GM04504 (cell line): ENCODE measurements at regions not wholly inside any gene's neighbourhood (a gene's known extent, or its start where the extent isn't known, plus 50 kb on each side); places are given as distances from the start of the nearest gene placed in this dataset.
"Not testable (repeated sequence)": the region's sequence is repeated elsewhere in the genome, so short reads cannot be mapped to it uniquely, and the experiment has no call there.

Source experiments
- DNase-seq: peaks from one replicate; pipeline ENCODE4 v3.0.0-alpha.2; 2012; ENCODE audit warnings: low read depth

DNA sequence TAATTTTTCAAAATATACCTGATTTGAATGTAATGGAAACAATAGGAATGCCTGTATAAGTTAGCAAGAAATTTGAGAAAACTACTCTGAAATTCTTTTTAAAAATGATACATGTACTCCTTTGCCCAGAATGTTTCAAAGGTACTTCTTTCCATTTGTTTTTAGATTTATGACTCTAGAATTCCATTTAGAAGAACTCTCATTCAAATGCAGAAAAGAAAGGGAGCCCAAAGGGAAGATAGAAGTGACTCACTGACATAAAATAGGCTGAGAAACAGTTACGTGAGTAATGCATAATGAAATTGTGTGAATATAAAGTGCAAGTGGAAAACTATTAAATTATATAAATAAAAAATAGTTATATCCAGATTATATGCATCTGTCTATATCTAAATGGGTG is 926.3 kb downstream of the TAF11L14 start:
- no peak for DNase-seq

DNA sequence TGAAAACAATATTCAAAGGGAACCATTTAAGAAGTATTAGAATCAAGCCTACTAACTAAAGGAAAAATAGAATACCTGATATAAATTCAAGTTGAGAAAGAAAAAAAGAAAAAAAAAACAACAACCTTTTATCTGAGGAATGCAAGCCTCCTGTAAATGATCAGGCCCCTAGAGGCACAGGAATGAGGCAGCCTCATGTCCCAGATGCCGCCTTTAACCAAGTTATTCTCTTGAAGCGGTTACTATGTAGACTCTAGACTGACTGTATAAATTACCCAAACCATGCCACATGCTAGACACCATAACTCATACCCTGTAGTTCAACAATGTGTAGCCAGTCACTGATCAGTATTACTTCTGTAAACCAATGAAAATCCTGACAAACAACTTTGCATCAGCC is 929.6 kb downstream of the TAF11L14 start:
- DNase-seq = no peak

DNA sequence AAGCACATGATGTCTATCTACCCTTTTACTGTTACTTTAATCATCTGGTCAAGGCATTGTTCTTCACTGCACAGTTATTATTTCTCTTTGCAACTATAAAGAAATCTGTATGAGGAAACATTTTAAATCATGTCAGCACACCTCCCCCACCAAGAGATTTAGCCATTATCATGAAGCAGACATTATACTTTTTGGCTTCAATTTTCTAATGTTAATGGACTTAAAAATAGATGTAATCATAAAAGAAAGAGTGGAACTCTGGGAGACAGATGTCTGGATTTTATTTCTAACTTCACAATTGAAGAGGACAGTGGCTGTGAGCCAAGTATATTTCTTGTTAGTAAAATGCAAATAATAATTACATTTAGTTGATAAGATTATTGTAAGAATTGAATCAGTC is 932.4 kb downstream of the TAF11L14 start:
- no peak for DNase-seq

DNA sequence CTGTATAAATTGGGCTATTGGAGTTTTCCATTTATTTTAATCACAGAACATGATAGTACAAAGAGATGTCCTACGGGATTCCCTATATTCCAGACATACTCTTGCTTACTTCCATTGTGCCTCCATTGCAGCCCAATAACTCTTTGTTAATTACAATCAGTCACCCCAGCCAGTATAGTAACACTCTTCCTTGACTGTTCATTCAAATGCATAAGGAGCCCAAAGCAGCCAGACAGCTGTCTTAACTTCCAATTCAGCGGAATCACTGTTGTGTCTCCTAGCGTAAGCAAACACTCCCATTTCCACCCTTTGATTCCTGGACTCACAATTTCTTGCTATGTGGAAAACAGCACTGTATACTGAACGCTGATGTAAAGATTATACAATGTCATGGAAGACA is 942.3 kb downstream of the TAF11L14 start:
- no peak for DNase-seq

DNA sequence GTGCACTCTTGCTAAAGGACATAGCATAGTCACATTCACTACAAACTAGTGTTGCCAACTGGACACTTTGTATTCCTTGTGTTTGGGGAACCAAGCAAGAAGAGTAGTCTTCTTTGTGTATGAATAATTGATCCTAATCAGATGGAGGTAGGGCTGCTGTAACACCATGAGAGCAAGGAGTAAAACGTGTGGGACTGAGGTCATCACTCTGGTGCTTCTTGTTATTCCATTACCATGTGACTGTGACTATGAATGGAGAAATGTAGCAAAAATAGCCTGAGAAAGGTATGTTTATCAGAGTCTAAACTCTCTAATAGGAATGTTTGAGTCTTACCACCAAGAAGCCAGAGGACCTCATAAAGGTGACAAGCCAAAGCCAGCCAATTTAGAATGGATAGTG is 966.9 kb downstream of the TAF11L14 start:
- no peak for DNase-seq

DNA sequence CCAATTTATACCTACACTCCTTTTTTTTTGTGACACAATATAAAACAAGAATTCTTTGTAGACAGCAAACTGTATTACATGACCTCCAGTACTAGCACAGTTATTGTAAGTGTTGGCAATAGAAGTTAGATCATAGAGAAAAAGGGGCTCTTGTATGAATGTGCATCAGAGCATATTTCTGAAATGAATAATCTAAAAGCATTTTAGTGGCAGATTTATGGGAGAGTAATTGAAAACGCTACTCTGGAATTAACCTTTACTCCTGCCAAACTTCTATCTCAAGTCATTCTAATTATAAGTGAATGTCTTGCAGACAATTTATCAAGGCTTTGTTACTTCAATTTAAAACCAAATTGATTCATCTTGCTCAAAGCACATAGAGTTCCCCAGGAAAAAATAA is 968.1 kb downstream of the TAF11L14 start:
- DNase-seq = no peak

DNA sequence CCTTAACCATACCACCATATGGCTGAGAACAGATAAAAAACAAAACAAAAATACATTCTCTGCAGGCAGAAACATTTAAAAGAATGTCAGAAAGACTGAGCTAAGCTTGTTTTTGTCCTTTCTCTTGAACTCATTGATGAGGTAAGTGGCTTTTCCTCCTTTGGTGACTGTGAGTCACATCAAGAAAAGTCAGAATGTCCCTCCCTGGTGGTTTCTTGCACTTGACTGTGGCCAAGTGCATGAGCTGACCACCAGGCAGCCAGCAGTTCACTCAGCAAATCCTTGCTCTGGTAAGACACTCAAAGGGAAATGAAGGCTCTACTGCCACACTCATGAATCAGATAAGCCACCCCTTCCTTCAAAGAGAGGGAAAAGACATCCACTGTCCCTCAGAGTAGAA is 970.9 kb downstream of the TAF11L14 start:
- no peak for DNase-seq

DNA sequence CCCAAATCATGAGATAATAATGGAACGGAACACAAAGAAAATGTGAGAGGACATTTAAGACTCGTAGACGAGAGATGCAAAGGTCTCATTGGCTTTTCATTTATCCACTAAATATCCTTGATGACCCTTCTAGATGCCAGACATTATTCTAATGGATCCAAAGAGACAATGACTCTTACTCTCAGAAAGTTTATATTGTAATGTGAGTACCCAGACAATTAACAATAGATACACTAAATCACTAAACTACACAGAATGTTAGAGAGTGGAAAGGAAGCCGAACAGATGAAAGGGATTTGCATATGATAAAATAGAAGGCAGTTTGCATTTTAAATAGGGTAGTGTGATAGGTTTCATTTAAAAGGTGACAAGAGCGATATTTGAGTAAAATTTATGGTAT is 973.3 kb downstream of the TAF11L14 start:
- no peak for DNase-seq

DNA sequence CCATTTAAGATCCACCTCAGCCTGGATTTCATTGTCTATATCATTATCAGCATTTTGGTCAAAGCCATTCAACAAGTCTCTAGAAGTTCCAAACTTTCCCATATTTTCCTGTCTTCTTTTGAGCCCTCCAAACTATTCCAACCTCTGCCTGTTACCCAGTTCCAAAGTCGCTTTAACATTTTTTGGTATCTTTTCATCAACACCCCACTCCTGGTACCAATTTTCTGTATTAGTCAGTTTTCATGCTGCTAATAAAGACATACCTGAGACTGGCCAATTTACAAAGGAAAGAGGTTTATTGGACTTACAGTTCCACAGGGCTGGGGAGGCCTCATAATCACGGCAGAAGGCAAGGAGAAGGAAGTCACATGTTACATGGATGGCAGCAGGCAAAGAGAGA is 982.9 kb downstream of the TAF11L14 start:
- DNase-seq = not testable (repeated sequence)

DNA sequence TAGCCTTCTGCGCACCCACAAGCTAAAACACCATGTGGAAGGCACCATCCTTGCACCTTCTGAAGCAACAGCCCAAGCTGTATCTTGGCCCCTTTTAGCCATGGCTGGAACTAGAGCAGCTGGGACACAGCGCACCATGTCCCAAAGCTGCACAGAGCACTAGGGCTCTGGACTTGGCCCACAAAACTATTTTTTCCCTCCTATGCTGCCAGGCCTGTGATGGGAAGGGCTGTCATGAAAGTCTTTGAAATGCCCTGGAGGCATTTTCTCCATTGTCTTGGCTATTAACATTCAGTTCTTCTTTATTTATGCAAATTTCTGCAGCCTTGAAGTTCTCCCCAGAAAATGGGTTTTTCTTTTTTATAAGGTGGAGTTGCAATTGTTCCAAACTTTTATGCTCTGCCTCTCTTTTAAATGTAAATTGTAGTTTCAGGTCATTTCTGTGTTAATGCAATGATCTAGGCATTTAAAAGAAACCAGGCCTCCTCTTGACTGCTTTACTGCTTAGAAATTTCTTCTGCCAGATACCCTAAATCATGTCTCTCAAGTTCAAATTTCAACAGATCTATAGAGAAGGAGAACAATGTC is 996.3 kb downstream of the TAF11L14 start:
- DNase-seq = no peak

DNA sequence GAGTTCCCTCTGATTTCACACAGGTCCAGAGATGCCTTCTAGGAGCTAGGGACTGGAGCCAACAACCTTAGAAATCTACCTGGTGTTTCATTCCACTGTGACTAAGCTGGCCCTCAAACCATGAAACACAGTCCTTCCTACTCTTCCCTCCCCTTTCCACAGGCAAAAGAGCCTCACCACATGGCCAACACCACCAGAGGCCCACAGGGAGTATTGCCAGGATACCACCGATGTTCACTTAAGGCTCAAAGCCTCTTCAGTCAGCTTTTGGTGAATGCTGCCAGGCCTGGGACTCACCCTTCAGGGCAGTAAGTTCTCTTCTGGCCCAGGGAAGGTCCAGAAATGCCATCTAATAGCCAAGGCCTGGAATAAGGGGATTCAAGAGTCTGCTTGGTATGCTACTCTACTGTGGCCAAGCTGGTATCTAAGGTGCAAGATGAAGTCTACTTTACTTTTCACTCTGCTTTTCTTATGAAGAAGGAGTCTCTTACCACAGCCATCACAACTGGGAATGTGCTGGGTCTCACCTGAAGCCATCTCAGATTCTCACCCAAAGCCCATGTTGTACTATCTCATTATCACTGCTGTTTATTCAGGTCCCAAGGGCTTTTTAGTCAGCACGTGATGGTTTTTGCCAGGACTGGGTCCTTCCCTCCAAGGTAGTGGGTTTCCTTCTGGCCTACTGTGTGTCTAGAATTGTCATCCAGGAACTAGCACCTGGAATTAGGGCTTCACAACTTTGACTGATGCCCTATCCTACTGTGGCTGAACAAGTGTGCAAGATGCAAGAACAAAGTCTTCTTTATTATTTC is 1018.4 kb downstream of the TAF11L14 start:
- no peak for DNase-seq

DNA sequence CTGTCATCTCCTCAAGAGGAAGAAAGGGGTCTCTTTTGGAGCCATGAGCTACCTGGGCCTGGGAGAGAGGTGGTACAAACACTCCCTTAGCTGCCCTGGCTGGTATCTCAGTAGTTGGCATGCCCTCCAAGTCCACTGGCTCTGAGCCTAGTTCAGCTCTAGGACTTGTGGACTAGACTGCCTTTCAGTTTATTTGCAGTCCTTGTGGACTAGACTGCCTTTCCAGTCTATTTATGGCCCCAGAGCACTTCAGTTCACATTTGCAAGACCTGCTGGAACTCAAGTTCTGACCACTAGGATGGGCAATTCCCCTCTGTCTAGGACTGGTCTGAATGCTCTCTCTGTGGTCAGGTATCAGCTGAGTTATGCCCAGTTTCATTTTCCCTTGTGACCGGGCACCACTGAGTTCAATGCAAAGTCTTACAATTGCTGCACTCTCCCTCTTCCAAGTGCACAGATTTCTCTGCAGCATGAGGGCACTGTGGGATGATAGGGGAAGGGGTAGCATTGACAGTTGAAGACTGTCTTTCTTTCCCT is 1019.0 kb downstream of the TAF11L14 start:
- DNase-seq = no peak

DNA sequence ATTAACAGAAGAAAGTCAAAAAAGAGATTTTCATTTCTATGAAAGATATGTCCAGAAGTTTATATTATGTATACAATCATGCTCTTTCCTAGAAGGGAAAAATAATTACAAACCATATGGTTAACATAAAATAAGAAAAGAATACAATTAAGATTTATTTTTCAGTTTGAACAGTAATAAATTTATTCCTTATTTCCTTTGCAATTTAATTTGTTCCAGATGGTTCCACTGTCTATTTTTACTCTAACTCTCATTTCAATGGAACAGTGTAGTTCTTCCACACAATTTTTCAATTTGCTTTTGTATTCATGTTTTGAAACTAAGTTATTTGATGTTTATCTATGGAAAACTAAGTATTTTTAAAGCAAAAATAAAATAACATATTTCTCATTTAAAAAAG is 1026.3 kb downstream of the TAF11L14 start:
- no peak for DNase-seq

DNA sequence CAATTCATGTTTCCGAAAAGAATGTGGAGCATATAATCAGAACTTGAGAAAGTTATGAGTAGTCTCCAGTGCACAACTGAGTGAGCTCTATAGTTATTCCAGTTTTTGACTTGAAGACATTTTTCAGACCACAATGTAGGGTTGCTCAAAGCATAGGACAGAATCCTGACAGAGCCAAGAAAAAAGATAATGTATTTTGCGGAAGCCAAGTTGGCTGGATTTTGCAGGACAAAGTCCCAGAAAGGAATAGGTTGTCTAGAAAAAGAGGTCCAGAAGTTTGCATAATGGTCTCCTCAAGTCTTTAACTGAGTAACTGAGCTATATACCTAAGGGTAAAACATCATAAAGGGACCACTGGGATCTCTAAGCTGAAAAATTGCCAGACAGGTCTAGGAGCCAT is 1028.0 kb downstream of the TAF11L14 start:
- DNase-seq = no peak

DNA sequence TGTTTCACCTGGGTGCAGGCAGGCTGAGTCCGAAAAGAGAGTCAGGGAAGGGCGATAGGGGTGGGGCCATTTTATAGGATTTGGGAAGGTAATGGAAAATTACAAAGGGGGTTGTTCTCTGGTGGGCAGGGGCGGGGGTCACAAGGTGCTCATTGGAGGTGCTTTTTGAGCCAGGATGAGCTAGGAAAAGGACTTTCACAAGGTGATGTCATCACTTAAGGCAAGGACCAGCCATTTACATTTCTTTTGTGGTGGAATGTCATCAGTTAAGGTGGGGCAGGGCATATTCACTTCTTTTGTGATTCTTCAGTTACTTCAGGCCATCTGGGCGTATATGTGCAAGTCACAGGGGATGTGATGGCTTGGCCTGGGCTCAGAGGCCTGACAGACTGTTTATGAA is 1040.0 kb downstream of the TAF11L14 start:
- DNase-seq = not testable (repeated sequence)

DNA sequence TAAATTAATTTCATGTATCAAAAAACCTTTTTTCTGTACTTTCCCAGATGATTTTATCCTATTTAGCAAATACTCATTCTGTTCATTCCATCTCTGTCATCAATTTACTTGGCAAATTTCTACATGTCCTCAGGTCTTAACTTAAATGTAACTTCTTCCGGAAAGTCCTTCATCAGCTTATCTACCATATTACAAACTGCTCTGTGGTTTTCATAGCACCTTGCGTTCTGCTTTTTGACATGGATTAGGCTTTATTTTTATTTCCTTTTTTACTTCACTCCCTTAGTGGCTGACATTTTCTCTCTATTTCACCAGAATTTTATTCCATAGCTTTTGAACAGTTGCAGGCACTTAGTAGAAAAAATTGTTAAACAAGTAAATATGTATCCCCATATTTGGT is 1040.8 kb downstream of the TAF11L14 start:
- DNase-seq = no peak

DNA sequence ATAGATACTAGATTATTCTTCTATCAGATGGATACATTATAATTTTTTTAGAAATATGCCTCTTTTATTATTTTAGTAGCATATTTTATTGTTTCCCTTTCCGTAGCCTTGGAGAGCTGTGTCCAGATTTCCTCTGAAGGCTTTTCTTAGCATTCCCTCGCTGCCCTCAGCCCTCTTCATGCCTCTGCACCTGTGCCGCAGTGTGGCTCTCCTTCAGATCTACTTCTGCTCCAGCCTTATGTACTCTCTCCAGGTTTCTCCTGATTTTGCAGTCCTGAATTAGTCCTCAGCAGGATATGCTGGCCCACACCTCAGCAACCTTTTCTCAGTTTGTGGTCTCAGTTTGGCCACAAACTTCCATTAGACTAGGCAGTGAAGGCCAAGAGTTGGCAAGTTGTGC is 1052.0 kb downstream of the TAF11L14 start:
- DNase-seq = no peak

DNA sequence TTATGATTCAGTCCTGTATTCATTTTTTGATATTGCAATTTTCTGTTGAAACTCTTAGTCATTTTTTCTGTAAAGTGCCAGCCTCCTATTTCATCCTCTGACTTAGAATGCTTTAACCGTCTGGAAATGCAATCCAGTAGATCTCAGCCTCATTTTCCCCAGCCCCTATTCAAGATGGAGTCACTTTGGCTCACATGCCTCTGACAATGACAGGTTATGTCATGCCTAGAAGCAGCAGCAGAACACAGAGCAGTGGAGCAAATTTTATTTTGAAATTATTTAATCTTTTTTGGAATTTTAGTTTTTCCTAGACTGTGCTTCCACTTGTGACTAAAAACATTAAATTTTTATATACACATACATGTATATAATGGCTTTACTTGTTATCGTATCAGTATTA is 1053.2 kb downstream of the TAF11L14 start:
- no peak for DNase-seq

DNA sequence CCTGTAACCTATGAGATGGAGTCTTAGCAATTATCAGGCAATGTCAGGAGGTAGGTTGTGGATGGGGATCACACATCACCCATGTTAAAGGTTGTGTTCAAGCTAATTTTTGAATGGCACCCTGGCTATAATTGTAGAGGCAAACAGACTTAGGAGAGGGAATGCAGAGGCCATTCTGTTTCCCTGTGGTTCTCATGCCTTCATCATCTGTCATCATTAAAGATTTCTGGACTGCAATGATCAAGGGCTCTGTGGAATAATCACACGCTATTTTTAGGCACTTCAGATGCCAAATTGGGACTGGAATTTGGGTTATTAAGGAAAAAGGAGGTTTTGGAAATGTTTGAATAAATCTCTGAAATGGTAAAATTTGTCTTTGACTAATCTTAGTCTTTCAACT is 1065.4 kb downstream of the TAF11L14 start:
- no peak for DNase-seq

DNA sequence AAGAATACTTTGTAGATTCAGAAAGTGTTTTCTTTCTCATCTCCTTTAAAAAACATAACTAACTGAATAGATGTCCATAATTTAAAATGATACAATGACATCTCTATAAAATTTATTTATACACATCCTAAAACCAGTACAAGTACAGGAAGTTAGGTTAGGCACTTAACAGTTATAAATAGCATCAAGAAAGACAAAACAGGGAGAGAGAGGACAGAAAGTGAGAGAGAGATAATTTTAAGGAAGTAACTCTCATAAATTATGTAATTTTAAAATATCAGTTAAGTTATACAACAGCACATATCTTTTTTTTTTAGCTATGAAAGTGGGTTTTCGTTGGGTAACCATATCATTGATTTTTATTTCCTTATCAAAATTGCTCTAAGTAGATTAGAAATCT is 1068.6 kb downstream of the TAF11L14 start:
- DNase-seq = no peak

DNA sequence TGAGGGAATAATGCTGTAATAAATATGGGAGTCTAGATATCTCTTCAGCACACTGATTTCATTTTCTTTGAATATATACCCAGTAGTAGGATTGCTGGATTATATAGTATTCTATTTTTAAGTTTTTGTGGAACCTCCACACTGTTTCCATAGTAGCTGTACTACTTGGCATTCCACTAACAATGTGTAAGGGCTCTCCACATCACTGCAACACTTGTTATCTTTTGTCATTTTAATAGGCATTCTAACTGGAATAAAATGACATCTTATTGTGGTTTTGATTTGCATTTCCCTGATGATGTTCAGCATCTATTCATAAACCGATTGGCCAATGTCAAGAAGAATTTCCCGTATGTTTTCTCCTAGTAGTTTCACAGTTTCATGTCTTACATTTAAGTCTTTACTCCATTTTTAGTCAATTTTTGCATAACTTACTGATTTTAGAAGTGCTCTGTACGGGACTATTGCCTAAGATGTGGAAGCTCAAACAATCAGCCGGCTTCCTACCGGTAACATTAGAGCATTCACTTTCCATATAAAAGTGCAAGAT is 1078.8 kb downstream of the TAF11L14 start:
- no peak for DNase-seq

DNA sequence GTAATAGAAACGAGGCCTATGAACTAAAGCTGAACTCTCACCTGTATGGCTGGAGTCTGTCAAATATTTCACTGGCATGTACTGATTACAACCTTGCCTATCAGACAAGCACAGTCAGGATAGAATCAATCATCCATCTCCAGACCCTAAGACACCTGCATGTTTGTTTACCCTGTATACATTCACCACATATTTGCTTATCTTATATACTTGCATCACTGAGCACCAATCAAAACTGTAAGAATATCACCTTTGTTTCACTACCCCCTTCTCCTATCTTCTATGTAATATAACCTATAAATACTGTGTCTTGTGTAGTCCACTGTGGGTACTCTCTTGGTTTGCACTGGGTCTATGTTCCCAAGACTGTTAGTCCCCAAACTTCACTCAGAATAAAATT is 1085.7 kb downstream of the TAF11L14 start:
- DNase-seq = no peak
